DMS153 (cell line): ENCODE measurements at regions not wholly inside any gene's neighbourhood (a gene's known extent, or its start where the extent isn't known, plus 50 kb on each side); places are given as distances from the start of the nearest gene placed in this dataset.
"Not testable (repeated sequence)": the region's sequence is repeated elsewhere in the genome, so short reads cannot be mapped to it uniquely, and the experiment has no call there.

Source experiments
- DNase-seq: peaks from one replicate; lab custom pipeline; 2025; lab: John Stamatoyannopoulos, UW

GRCh38 chr16:65312071-65312470 lies 190.2 kb upstream of the CDH11 start:
- no peak for DNase-seq

GRCh38 chr16:65310491-65310890 lies 188.6 kb upstream of the CDH11 start:
- not testable (repeated sequence) for DNase-seq

GRCh38 chr16:65309354-65309753 lies 187.5 kb upstream of the CDH11 start:
- DNase-seq = no peak

GRCh38 chr16:65308506-65308905 lies 186.6 kb upstream of the CDH11 start:
- DNase-seq = no peak

- DNase-seq = no peak
These were observed 185.4 kb upstream of the CDH11 start for GRCh38 chr16:65307286-65307685.

GRCh38 chr16:65306722-65307121 lies 184.9 kb upstream of the CDH11 start:
- DNase-seq = no peak

GRCh38 chr16:65306300-65306699 lies 184.4 kb upstream of the CDH11 start:
- no peak for DNase-seq

GRCh38 chr16:65305266-65305959 lies 183.6 kb upstream of the CDH11 start:
- DNase-seq = no peak

GRCh38 chr16:65301029-65301428 lies 179.2 kb upstream of the CDH11 start:
- no peak for DNase-seq

- no peak for DNase-seq
These were observed 175.6 kb upstream of the CDH11 start for GRCh38 chr16:65297453-65297852.

- no peak for DNase-seq
These were observed 173.7 kb upstream of the CDH11 start for GRCh38 chr16:65295527-65295926.

- no peak for DNase-seq
These were observed 172.8 kb upstream of the CDH11 start for GRCh38 chr16:65294708-65295107.

- no peak for DNase-seq
These were observed 172.3 kb upstream of the CDH11 start for GRCh38 chr16:65294165-65294564.

GRCh38 chr16:65289022-65289421 lies 167.2 kb upstream of the CDH11 start:
- DNase-seq = no peak

- no peak for DNase-seq
These were observed 165.4 kb upstream of the CDH11 start for GRCh38 chr16:65287307-65287706.

- no peak for DNase-seq
These were observed 163.5 kb upstream of the CDH11 start for GRCh38 chr16:65285128-65286048.

- DNase-seq = no peak
These were observed 162.8 kb upstream of the CDH11 start for GRCh38 chr16:65284626-65285025.

- no peak for DNase-seq
These were observed 161.4 kb upstream of the CDH11 start for GRCh38 chr16:65283181-65283651.

- no peak for DNase-seq
These were observed 159.7 kb upstream of the CDH11 start for GRCh38 chr16:65281586-65281985.

GRCh38 chr16:65280845-65281512 lies 159.1 kb upstream of the CDH11 start:
- DNase-seq = no peak

- no peak for DNase-seq
These were observed 157.7 kb upstream of the CDH11 start for GRCh38 chr16:65279576-65279975.

GRCh38 chr16:65278874-65279273 lies 157.0 kb upstream of the CDH11 start:
- DNase-seq = no peak

GRCh38 chr16:65274566-65274965 lies 152.7 kb upstream of the CDH11 start:
- DNase-seq = no peak
